CD4-positive, CD25-positive, alpha-beta regulatory T cell (primary cell): ENCODE measurements at regions not wholly inside any gene's neighbourhood (a gene's known extent, or its start where the extent isn't known, plus 50 kb on each side); places are given as distances from the start of the nearest gene placed in this dataset.

Experiments
- ATAC-seq, 2 donors: fragments of 150-1000 bp; cut with Tn5 transposase; one replicate each; pipeline ENCODE4 v1.10.0; 2021; ENCODE audit warnings: low read depth in 2 of 2, moderate number of reproducible peaks in 2 of 2, moderate library complexity in 1 of 2
- DNase-seq, 3 donors: peaks; one replicate each; pipeline versions ENCODE4 v3.0.0 to v3.0.0-alpha.2; 2012 to 2022; ENCODE audit warnings: mixed read lengths in 1 of 3
- H3K27ac ChIP-seq: one replicate; pipeline ENCODE4 v1.7.0; 2013; ENCODE audit warnings: mild to moderate bottlenecking, low read length; ENCODE audit not compliant: insufficient read depth, poor library complexity, severe bottlenecking
- H3K27me3 ChIP-seq: one replicate; pipeline ENCODE4 v1.7.0; 2013; ENCODE audit warnings: low read length; ENCODE audit not compliant: control insufficient read depth, insufficient read depth
- H3K36me3 ChIP-seq: one replicate; pipeline ENCODE4 v1.7.0; 2013; ENCODE audit warnings: mild to moderate bottlenecking, low read length, moderate library complexity; ENCODE audit not compliant: control insufficient read depth, insufficient read depth
- H3K4me1 ChIP-seq: 2 replicates; pipeline ENCODE4 v1.7.0; 2013; ENCODE audit warnings: mild to moderate bottlenecking, low read length; ENCODE audit not compliant: insufficient read depth, control insufficient read depth, poor library complexity, severe bottlenecking
- H3K4me3 ChIP-seq: one replicate; pipeline ENCODE4 v1.7.0; 2013; ENCODE audit warnings: low read depth, mild to moderate bottlenecking, low read length, moderate library complexity
- H3K9me3 ChIP-seq, 2 experiments: 1 replicate in 1 of 2; 2 replicates in 1 of 2; pipeline ENCODE4 v1.7.0; 2013; ENCODE audit warnings: low read length in 2 of 2, mild to moderate bottlenecking in 1 of 2, moderate library complexity in 1 of 2; ENCODE audit not compliant: control insufficient read depth in 2 of 2
- H3K27ac Mint-ChIP-seq, 3 donors: one replicate each; pipeline ENCODE4 v1.8.0; 2020 to 2022; ENCODE audit warnings: mild to moderate bottlenecking in 3 of 3, mixed read lengths in 3 of 3, moderate library complexity in 2 of 3
- H3K27me3 Mint-ChIP-seq: one replicate; pipeline ENCODE4 v1.8.0; 2022; ENCODE audit warnings: mild to moderate bottlenecking, mixed read lengths
- H3K36me3 Mint-ChIP-seq: one replicate; pipeline ENCODE4 v1.8.0; 2020; ENCODE audit warnings: mixed read lengths
- H3K4me1 Mint-ChIP-seq, 4 donors: one replicate each; pipeline ENCODE4 v1.8.0; 2020 to 2022; ENCODE audit warnings: mixed read lengths in 4 of 4, mild to moderate bottlenecking in 1 of 4
- H3K4me3 Mint-ChIP-seq, 4 donors: one replicate each; pipeline ENCODE4 v1.8.0; 2020 to 2022; ENCODE audit warnings: mild to moderate bottlenecking in 4 of 4, mixed read lengths in 4 of 4, moderate library complexity in 3 of 4
- H3K9me3 Mint-ChIP-seq, 7 donors: one replicate each; pipeline ENCODE4 v1.8.0; 2020 to 2022; ENCODE audit warnings: mixed read lengths in 7 of 7, mild to moderate bottlenecking in 3 of 7, moderate library complexity in 2 of 7

DNA sequence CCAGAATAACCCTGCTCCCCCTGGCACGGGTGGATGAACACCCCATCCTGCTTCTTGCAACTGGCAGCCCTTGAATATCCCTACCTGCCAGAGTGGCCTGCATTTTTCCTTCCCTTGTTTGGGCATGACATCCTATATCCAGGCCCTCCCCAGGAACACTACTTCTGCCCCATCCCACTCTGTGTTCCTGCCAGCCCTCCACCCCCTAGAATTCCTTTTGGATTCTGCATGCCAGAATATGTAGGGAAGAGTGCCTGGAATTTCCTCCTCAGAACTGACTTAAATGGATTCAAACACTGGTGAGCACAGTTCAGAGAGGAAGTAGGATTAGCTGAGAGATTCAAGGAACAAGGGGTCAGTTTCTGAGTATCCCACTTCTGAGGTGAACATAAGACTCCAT, 123.5 kb upstream of the PELI1 start:
- no peak overlapping the region for H3K27ac Mint-ChIP-seq
- Histone ChIP-seq H3K4me3 (no peak overlapping the region), H3K36me3 (no peaks in the 10 kb centered on the region), H3K9me3 (no peaks in the 10 kb centered on the region), H3K27ac (no peak overlapping the region), H3K4me1 (no peaks in the 10 kb centered on the region), H3K27me3 (no peaks in the 10 kb centered on the region)
- ATAC-seq, result no peak
- H3K36me3 Mint-ChIP-seq, result peaks cover 20% of the 10 kb centered on the region
- H3K27me3 Mint-ChIP-seq, result no peaks in the 10 kb centered on the region
- no peak for DNase-seq
- no peak overlapping the region for H3K4me3 Mint-ChIP-seq
- H3K4me1 Mint-ChIP-seq, result peaks cover 4 to 17% (median 7%) of the 10 kb centered on the region in 4 donors
- H3K9me3 Mint-ChIP-seq, result peaks cover 0 to 7% (median 0%) of the 10 kb centered on the region in 7 donors

GRCh38 chr2:64268330-64269048, 124.3 kb upstream of the PELI1 start:
- no peaks in the 10 kb centered on the region for H3K36me3 ChIP-seq
- DNase-seq (no peak), ATAC-seq (no peak)
- H3K9me3 ChIP-seq, result no peaks in the 10 kb centered on the region
- peaks cover 9 to 24% (median 14%) of the 10 kb centered on the region in 4 donors for H3K4me1 Mint-ChIP-seq
- H3K36me3 Mint-ChIP-seq, result peaks cover 20% of the 10 kb centered on the region
- H3K27me3 Mint-ChIP-seq, result no peaks in the 10 kb centered on the region
- no peak overlapping the region for H3K4me3 Mint-ChIP-seq
- H3K27me3 ChIP-seq, result no peaks in the 10 kb centered on the region
- H3K9me3 Mint-ChIP-seq, result peaks cover 0 to 7% (median 0%) of the 10 kb centered on the region in 7 donors
- H3K4me1 ChIP-seq, result peaks cover 7% of the 10 kb centered on the region
- H3K27ac ChIP-seq, result no peak overlapping the region
- H3K27ac Mint-ChIP-seq, result no peak overlapping the region
- no peak overlapping the region for H3K4me3 ChIP-seq

DNA sequence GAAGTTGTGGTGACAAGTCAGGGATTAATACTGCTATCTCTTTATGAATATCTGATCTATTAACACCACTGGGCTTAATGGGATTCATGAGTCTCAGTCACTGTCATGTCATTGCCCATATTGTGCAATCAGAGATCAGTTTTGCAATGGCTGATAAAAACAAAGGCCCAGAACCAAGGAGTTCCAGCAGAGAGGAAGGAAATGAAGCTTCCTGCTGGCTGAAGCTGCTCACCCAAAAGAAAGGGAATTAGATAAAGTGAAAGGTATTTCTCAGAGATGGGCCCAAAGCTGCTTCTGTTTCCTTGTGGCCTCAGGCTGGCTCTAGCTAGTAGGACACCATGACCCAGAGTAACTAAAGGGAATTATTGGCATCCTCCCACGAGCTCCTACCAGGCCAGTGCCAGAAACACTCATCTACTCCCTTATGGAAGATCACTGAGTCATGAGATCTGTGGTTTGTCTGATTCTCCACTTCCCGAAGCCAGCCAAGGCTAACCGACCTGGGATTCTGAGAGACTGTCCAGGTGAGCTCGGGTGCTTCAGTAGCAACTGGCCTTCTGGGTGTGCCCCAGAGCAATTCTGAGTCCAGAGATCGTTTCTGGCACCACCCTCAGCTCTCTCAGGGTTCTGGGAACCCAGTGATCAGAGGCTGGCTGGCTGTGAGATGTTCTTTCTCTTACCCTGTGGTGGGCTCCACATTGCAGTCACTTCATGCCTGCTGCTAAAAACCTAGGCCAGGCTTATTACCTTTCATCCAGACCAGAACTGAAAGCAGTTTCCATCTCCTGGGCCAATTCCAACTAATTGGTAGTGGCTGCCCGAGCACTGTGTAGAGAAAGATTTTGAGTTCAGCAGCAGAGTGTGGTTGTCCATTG, 129.5 kb upstream of the PELI1 start:
- ATAC-seq, result peak; percentile 14 to 25
- Mint-ChIP-seq H3K27ac (peak overlapping the region; percentile 15 to 92 (median 16)), H3K36me3 (peaks cover 9% of the 10 kb centered on the region)

DNA sequence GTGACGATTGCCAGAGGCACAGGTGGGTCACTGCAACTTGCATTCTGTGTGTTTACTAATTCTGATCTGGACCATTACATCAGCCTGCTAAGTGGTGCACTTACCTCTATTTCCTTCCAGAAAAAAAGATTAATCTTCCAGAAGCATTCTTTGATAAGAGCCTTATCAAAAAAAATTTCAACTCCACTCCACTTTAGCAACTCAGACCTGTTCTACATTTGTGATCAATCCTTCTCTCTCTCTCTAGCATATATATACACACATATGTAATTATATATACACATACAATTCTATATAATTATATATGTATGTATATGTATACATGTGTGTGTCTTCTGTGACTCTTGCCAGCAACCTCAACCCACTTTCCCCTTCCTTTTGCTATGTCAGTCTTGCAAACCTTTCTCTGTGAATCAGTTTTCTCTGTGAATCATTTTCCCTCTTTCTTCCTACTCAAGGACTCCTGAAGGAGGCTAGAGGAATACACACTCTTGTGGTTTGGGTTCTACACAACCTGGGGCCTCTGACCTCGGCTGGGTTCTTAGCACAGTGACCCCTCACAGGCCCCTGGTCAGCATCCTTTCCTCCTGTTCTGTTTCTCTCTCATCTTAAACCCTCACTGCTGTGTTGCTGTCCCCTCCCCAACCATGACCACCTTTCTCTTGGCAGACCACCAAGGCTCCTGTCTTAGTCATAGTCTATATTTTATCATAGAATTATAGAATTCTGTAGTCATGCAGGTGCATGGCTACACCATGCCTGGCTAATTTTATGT, 130.4 kb upstream of the PELI1 start:
- no peaks in the 10 kb centered on the region for H3K9me3 ChIP-seq
- peaks cover 25 to 49% (median 28%) of the 10 kb centered on the region in 4 donors for H3K4me1 Mint-ChIP-seq
- peaks cover 0 to 7% (median 0%) of the 10 kb centered on the region in 7 donors for H3K9me3 Mint-ChIP-seq
- H3K36me3 Mint-ChIP-seq, result peaks cover 9% of the 10 kb centered on the region
- H3K27me3 Mint-ChIP-seq, result peaks cover 4% of the 10 kb centered on the region
- ATAC-seq (no peak), DNase-seq (no peak)
- no peak overlapping the region for H3K27ac ChIP-seq
- H3K36me3 ChIP-seq, result no peaks in the 10 kb centered on the region
- H3K4me1 ChIP-seq, result peaks cover 14% of the 10 kb centered on the region
- peak overlapping the region in 1 of 4 donors; percentile 30 for H3K4me3 Mint-ChIP-seq
- no peaks in the 10 kb centered on the region for H3K27me3 ChIP-seq
- H3K4me3 ChIP-seq, result no peak overlapping the region
- peak overlapping the region in 2 of 3 donors; percentile 47 to 51 for H3K27ac Mint-ChIP-seq

More for the DNA sequence above, 129.5 kb upstream of the PELI1 start:
- no peak overlapping the region for H3K4me3 ChIP-seq
- H3K27me3 Mint-ChIP-seq, result peaks cover 4% of the 10 kb centered on the region
- H3K4me3 Mint-ChIP-seq, result peak overlapping the region in 2 of 4 donors; percentile 31 to 55
- H3K9me3 ChIP-seq, result no peaks in the 10 kb centered on the region
- H3K4me1 Mint-ChIP-seq, result peaks cover 25 to 49% (median 28%) of the 10 kb centered on the region in 4 donors
- no peaks in the 10 kb centered on the region for H3K27me3 ChIP-seq
- H3K27ac ChIP-seq, result peak overlapping the region; percentile 37
- peaks cover 14% of the 10 kb centered on the region for H3K4me1 ChIP-seq
- no peaks in the 10 kb centered on the region for H3K36me3 ChIP-seq
- DNase-seq, result peak in 1 of 3 donors; percentile 24
- H3K9me3 Mint-ChIP-seq, result peaks cover 0 to 7% (median 0%) of the 10 kb centered on the region in 7 donors

DNA sequence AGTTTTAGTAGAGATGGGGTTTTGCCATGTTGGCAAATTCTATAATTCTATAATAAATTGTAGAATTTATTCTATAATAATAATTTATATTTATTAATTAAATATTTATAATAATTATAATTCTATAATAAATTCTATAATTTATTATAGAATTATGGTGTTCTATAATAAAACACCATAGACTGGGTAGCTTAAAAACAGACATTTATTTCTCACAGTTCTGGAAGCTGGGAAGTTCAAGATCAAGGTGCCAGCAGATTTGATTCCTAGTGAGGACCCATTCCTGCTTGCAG, 130.9 kb upstream of the PELI1 start:
- H3K9me3 Mint-ChIP-seq, result peaks cover 0 to 7% (median 0%) of the 10 kb centered on the region in 7 donors
- H3K4me1 Mint-ChIP-seq, result peaks cover 25 to 49% (median 28%) of the 10 kb centered on the region in 4 donors
- H3K9me3 ChIP-seq, result no peaks in the 10 kb centered on the region
- no peaks in the 10 kb centered on the region for H3K36me3 ChIP-seq
- DNase-seq, result no peak
- peaks cover 4% of the 10 kb centered on the region for H3K27me3 Mint-ChIP-seq
- ATAC-seq, result no peak
- no peak overlapping the region for H3K27ac Mint-ChIP-seq
- H3K4me1 ChIP-seq, result peaks cover 14% of the 10 kb centered on the region
- no peak overlapping the region for H3K4me3 ChIP-seq
- peaks cover 7% of the 10 kb centered on the region for H3K36me3 Mint-ChIP-seq
- H3K4me3 Mint-ChIP-seq, result no peak overlapping the region
- no peaks in the 10 kb centered on the region for H3K27me3 ChIP-seq
- H3K27ac ChIP-seq, result no peak overlapping the region

DNA sequence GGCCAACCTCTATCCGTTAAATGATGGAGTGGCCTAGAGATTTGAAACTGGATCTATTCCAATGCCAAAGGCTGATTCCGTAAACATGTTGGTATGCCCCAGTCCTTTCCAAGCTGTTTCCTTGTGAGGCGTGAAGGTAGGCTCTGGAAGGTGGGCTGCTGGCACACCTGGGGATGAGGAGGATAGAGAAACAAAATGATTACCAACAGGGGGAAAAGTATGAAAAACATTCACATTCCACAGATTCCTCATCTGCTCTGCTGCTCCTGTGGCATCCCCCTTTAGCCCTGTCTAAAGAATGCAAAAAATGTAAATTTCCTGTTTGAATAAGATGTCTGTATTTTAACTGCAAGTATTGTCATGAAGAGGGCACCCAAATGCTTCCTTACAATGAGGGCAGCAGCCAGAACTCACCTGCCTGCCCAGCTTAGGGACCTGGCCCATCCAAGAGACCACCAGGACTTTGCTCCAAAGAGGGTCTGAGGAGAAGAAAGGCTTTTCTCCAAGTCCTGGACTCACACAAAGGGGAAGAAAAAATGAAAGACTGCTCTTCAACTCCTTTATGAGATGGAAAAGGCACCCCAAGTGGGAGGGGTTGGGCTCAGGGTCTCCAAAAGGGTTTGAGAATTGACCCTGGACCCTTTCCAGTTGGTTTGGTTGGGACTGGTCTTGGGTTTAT, 132.3 kb upstream of the PELI1 start:
- H3K9me3 Mint-ChIP-seq, result no peaks in the 10 kb centered on the region
- no peak overlapping the region for H3K27ac ChIP-seq
- no peak overlapping the region for H3K4me3 Mint-ChIP-seq
- no peaks in the 10 kb centered on the region for H3K36me3 ChIP-seq
- ATAC-seq (no peak), DNase-seq (no peak)
- no peaks in the 10 kb centered on the region for H3K9me3 ChIP-seq
- H3K36me3 Mint-ChIP-seq, result no peaks in the 10 kb centered on the region
- H3K4me1 ChIP-seq, result peaks cover 14% of the 10 kb centered on the region
- no peak overlapping the region for H3K4me3 ChIP-seq
- H3K27me3 ChIP-seq, result no peaks in the 10 kb centered on the region
- H3K27ac Mint-ChIP-seq, result no peak overlapping the region
- H3K4me1 Mint-ChIP-seq, result peaks cover 21 to 43% (median 28%) of the 10 kb centered on the region in 4 donors
- H3K27me3 Mint-ChIP-seq, result peaks cover 4% of the 10 kb centered on the region
